Skin epidermis (tissue), 12 donors: ENCODE measurements at regions not wholly inside any gene's neighbourhood (a gene's known extent, or its start where the extent isn't known, plus 50 kb on each side); places are given as distances from the start of the nearest gene placed in this dataset.

Source experiments
- H3K27ac ChIP-seq, 21 experiments: fragments of 200-600 bp; sonication (generic) in 11 of 21; one replicate each; pipeline ENCODE4 v1.5.0; 2020; ENCODE audit warnings: mild to moderate bottlenecking in 3 of 21, inconsistent platforms in 2 of 21, moderate library complexity in 2 of 21
- H3K4me3 ChIP-seq, 7 experiments: fragments of 200-600 bp; sonication (generic) in 2 of 7; one replicate each; pipeline ENCODE4 v1.5.0; 2020; ENCODE audit warnings: inconsistent platforms in 2 of 7, mild to moderate bottlenecking in 2 of 7, moderate library complexity in 1 of 7

DNA sequence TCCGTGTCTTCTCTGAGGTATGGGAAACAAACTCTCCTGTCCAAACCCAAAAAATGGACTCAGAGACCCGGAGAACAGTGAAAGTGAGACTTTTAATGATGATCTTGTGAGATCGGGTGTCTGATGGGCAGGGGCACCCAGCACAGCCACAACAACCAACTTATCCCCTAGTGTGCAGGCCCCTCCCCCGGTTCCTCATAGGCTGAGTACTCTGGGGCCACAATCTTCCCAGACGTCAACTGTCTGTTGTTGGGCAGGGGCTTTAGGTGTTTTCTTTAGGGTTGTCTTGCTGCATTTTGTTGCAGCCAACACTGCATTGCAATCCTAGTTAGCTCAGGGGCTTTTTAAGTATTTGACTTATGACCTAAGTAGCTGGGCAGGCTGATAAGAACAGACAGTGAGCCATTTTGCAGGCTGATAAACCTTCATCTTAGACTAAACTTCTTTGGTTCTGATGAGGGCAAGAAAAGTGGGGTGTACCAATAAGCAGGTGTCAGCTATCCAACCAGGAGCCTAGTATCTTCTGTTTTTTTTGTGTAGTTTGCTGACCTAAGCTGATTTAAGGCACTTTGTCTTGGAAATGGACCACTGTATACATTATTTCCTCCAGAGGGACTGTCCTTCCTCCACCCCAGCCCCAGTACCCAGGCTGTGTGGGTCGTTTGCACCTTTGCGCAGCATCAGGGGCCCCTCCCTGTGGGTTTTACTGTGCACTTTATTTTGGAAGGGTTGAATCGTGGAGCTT is 1323.6 kb downstream of the TBC1D22A start:
- Histone ChIP-seq H3K4me3 (no peak overlapping the region), H3K27ac (no peak overlapping the region)

GRCh38 chr22:48084729-48085050 is 1322.2 kb downstream of the TBC1D22A start:
- H3K27ac ChIP-seq, result no peak overlapping the region
- H3K4me3 ChIP-seq, result no peak overlapping the region

- Histone ChIP-seq H3K4me3 (no peak overlapping the region), H3K27ac (no peak overlapping the region)
These were observed 1321.7 kb downstream of the TBC1D22A start for GRCh38 chr22:48084041-48084728.

- H3K4me3 ChIP-seq, result no peak overlapping the region
These were observed 1321.1 kb downstream of the TBC1D22A start for GRCh38 chr22:48083502-48083901.

GRCh38 chr22:48082284-48082683 is 1319.8 kb downstream of the TBC1D22A start:
- Histone ChIP-seq H3K27ac (no peak overlapping the region), H3K4me3 (no peak overlapping the region)

More at GRCh38 chr22:48083502-48083901, 1321.1 kb downstream of the TBC1D22A start:
- no peak overlapping the region for H3K27ac ChIP-seq

DNA sequence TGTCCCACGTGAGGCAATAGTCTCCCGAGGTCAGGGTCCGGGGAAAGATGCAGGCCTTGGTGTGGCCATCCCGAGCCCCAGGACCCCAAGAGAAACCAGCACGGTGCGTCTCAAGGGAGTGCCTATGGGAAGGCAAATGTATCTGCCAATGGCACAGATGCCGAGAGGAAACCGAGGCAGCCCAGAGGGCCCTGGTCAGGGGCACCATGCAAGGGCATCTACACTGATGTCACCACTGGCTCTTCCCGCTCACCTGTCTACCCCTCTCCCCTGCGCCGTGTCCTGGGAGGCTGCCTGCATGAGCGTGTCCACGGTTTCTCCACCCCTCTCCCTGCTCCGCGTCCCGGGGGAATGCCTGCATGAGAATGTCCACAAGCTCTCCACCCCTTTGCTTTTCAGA is 1318.8 kb downstream of the TBC1D22A start:
- Histone ChIP-seq H3K4me3 (no peak overlapping the region), H3K27ac (no peak overlapping the region)

- no peak overlapping the region for H3K4me3 ChIP-seq
- no peak overlapping the region for H3K27ac ChIP-seq
These were observed 1318.1 kb downstream of the TBC1D22A start for GRCh38 chr22:48080316-48081165.

- no peak overlapping the region for H3K4me3 ChIP-seq
- no peak overlapping the region for H3K27ac ChIP-seq
These were observed 1317.2 kb downstream of the TBC1D22A start for GRCh38 chr22:48079505-48080290.

GRCh38 chr22:48078825-48079224 is 1316.4 kb downstream of the TBC1D22A start:
- no peak overlapping the region for H3K27ac ChIP-seq
- no peak overlapping the region for H3K4me3 ChIP-seq

DNA sequence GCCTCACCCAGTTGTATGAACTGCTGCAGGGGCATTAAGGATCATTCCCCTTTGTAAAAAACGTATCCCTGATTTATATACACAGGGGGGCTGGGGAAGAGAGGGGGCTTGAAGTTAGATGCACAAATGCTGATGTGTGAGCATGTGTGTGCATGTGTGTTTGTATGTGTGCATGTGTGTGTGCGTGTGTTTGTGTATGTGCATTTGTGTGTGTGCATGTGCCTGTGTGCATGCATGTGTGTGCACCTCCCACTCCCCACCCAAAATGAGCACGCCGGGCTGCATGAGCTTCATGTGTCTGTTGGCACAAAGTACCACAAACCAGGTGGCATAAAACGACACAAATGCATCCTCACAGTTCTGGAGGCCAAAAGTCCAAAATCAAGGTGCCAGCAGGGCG is 1315.2 kb downstream of the TBC1D22A start:
- no peak overlapping the region for H3K27ac ChIP-seq
- H3K4me3 ChIP-seq, result no peak overlapping the region

- H3K4me3 ChIP-seq, result no peak overlapping the region
- no peak overlapping the region for H3K27ac ChIP-seq
These were observed 1313.6 kb downstream of the TBC1D22A start for GRCh38 chr22:48076008-48076407.

DNA sequence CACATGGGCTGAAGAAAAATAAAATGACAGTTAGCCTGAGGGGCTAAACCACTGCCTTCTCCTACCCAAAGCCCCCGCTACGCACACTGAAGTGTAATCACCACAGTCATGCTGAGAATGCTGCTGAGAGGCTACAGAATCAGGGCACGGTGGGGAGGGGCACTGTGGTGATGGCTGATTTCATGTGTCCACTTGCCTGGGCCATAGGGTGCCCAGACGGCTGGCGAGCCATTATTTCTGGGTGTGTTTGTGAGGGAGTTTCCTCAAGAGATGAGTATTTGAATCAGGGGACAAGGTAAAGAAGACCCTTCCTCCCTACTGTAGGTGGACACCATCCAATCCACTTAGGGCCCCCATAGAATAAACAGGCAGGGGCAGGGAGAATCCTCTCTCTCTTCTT is 1313.2 kb downstream of the TBC1D22A start:
- no peak overlapping the region for H3K4me3 ChIP-seq
- no peak overlapping the region for H3K27ac ChIP-seq

- no peak overlapping the region for H3K4me3 ChIP-seq
These were observed 1310.3 kb downstream of the TBC1D22A start for GRCh38 chr22:48072777-48073176.

GRCh38 chr22:48071828-48072227 is 1309.4 kb downstream of the TBC1D22A start:
- no peak overlapping the region for H3K27ac ChIP-seq

More at GRCh38 chr22:48072777-48073176, 1310.3 kb downstream of the TBC1D22A start:
- no peak overlapping the region for H3K27ac ChIP-seq

GRCh38 chr22:48071305-48071704 is 1308.9 kb downstream of the TBC1D22A start:
- H3K4me3 ChIP-seq, result no peak overlapping the region
- no peak overlapping the region for H3K27ac ChIP-seq

More at GRCh38 chr22:48071828-48072227, 1309.4 kb downstream of the TBC1D22A start:
- no peak overlapping the region for H3K4me3 ChIP-seq

- H3K4me3 ChIP-seq, result no peak overlapping the region
- H3K27ac ChIP-seq, result no peak overlapping the region
These were observed 1308.3 kb downstream of the TBC1D22A start for GRCh38 chr22:48070760-48071159.

DNA sequence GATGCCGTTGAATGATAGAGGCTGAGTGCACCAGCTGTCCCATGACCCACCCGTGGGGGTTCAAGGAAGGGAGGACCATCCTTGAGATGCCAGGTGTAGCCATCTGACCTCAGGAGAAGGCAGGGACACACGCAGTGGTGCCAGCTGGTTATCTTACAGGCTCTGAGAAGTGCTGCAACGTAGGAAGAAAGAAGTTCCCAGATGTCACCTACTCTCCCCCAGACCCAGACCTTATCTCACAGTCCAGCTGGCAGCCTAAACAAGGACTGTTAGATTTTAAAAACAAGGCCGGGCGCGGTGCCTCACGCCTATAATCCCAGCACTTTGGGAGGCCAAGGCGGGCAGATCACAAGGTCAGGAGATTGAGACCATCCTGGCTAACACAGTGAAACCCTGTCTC is 1307.6 kb downstream of the TBC1D22A start:
- H3K4me3 ChIP-seq, result no peak overlapping the region
- no peak overlapping the region for H3K27ac ChIP-seq

GRCh38 chr22:48069256-48069655 is 1306.8 kb downstream of the TBC1D22A start:
- Histone ChIP-seq H3K27ac (no peak overlapping the region), H3K4me3 (no peak overlapping the region)

GRCh38 chr22:48068323-48068885 is 1306.0 kb downstream of the TBC1D22A start:
- Histone ChIP-seq H3K4me3 (no peak overlapping the region), H3K27ac (no peak overlapping the region)
